HepG2 (cell line): ENCODE measurements at regions not wholly inside any gene's neighbourhood (a gene's known extent, or its start where the extent isn't known, plus 50 kb on each side); places are given as distances from the start of the nearest gene placed in this dataset.

Source experiments
- KAT7 ChIP-seq: IDR thresholded peaks from 2 replicates; pipeline ENCODE4 v1.6.1; 2018; ENCODE audit warnings: borderline replicate concordance, missing compliant biosample characterization
- NFRKB ChIP-seq: fragments of 450-650 bp; IDR thresholded peaks from 2 replicates; pipeline ENCODE4 v1.6.1; 2017
- POLR2A ChIP-seq, 2 experiments: IDR thresholded peaks; 2 replicates each; pipeline ENCODE4 v1.6.1; 2011; ENCODE audit warnings: low read depth in 2 of 2, low read length in 2 of 2, mild to moderate bottlenecking in 1 of 2, moderate library complexity in 1 of 2; ENCODE audit not compliant: insufficient read depth in 1 of 2
- RAD21 ChIP-seq: fragments of 450-650 bp; formaldehyde crosslinking; IDR thresholded peaks from 2 replicates; pipeline ENCODE4 v1.5.0; 2020; ENCODE audit warnings: mild to moderate bottlenecking
- SMAD1 ChIP-seq: sonication (generic); formaldehyde crosslinking; IDR thresholded peaks from 2 replicates; pipeline ENCODE4 v1.4.0; 2020; ENCODE audit warnings: missing genetic modification reagents, low read depth, mild to moderate bottlenecking, borderline replicate concordance
- SMARCC2 ChIP-seq: fragments of 450-650 bp; IDR thresholded peaks from 2 replicates; pipeline ENCODE4 v1.6.1; 2017; ENCODE audit warnings: antibody characterized with exemption, mild to moderate bottlenecking
- SMYD3 ChIP-seq: sonication (generic); formaldehyde crosslinking; IDR thresholded peaks from 2 replicates; pipeline ENCODE4 v1.8.1; 2023; ENCODE audit warnings: mild to moderate bottlenecking, missing genetic modification reagents
- SP1 ChIP-seq, 2 experiments: fragments of 450-650 bp in 1 of 2; sonication (generic) in 1 of 2; formaldehyde crosslinking in 1 of 2; IDR thresholded peaks; 2 replicates each; pipeline versions ENCODE4 v1.4.0 to v1.6.1; 2016 to 2020; ENCODE audit warnings: missing genetic modification reagents in 1 of 2
- ZNF282 ChIP-seq: fragments of 450-650 bp; IDR thresholded peaks from 2 replicates; pipeline ENCODE4 v1.6.1; 2018; ENCODE audit not compliant: partially characterized antibody
- TF ChIP-seq, protein P1 (sequence below): sonication (generic); formaldehyde crosslinking; IDR thresholded peaks from 2 replicates; pipeline ENCODE4 v1.4.0; 2020; ENCODE audit warnings: low read depth, mild to moderate bottlenecking, missing genetic modification reagents
- TF ChIP-seq, protein P2 (sequence below): sonication (generic); formaldehyde crosslinking; IDR thresholded peaks from 2 replicates; pipeline ENCODE4 v1.5.0; 2020; ENCODE audit warnings: mild to moderate bottlenecking, missing genetic modification reagents, moderate library complexity
- TF ChIP-seq, protein P3 (sequence below): sonication (generic); formaldehyde crosslinking; IDR thresholded peaks from 2 replicates; pipeline ENCODE4 v1.4.0; 2020; ENCODE audit warnings: missing genetic modification reagents
- TF ChIP-seq, protein P4 (sequence below): sonication (generic); formaldehyde crosslinking; IDR thresholded peaks from 2 replicates; pipeline ENCODE4 v1.4.0; 2020; ENCODE audit warnings: missing genetic modification reagents
- TF ChIP-seq, protein P5 (sequence below), 2 experiments: fragments of 450-650 bp in 1 of 2; sonication (generic) in 1 of 2; formaldehyde crosslinking in 1 of 2; IDR thresholded peaks; 2 replicates each; pipeline versions ENCODE4 v1.6.1 to v1.8.0; 2016 to 2022; ENCODE audit warnings: antibody characterized with exemption in 1 of 2, mild to moderate bottlenecking in 1 of 2, missing genetic modification reagents in 1 of 2

DNA sequence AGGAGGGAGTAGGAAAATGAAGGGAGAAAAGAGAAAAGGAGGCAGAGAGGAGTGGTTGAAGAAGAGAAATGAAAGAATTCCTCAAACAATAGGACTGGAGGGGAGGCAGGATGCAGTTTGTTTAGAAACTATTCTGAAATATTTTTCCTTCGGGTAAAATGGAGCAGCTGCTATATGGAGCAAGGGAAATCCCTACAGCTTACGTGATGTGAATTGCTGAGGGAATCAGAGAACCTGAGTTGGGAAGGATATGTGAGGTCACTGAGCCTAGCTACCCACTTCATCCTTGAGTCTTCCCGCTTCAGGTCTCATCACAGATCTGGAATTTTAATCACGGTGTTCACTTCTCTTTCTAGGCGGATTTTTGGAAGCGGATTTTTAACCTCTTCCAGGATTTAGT lies 204.3 kb downstream of the ERCC6L2 start:
- TF ChIP-seq SP1 (IDR thresholded peaks at IDR 0.05) (no peak), SP1 (CRISPR knock-in tag; IDR thresholded peaks at IDR 0.05) (no peak), RAD21 (no peak), POLR2A (IDR thresholded peaks at IDR 0.05; ENCODE audit: insufficient read depth in 1 of 2, low read depth in 2 of 2, low read length in 2 of 2) (no peak), SMAD1 (CRISPR knock-in tag) (no peak), NFRKB (no peak), SMARCC2 (no peak), KAT7 (CRISPR knock-in tag) (no peak), ZNF282 (no peak), SMYD3 (CRISPR knock-in tag) (no peak)
- TF ChIP-seq, protein P1, sequence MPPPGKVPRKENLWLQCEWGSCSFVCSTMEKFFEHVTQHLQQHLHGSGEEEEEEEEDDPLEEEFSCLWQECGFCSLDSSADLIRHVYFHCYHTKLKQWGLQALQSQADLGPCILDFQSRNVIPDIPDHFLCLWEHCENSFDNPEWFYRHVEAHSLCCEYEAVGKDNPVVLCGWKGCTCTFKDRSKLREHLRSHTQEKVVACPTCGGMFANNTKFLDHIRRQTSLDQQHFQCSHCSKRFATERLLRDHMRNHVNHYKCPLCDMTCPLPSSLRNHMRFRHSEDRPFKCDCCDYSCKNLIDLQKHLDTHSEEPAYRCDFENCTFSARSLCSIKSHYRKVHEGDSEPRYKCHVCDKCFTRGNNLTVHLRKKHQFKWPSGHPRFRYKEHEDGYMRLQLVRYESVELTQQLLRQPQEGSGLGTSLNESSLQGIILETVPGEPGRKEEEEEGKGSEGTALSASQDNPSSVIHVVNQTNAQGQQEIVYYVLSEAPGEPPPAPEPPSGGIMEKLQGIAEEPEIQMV, result no peak
- TF ChIP-seq, protein P2, sequence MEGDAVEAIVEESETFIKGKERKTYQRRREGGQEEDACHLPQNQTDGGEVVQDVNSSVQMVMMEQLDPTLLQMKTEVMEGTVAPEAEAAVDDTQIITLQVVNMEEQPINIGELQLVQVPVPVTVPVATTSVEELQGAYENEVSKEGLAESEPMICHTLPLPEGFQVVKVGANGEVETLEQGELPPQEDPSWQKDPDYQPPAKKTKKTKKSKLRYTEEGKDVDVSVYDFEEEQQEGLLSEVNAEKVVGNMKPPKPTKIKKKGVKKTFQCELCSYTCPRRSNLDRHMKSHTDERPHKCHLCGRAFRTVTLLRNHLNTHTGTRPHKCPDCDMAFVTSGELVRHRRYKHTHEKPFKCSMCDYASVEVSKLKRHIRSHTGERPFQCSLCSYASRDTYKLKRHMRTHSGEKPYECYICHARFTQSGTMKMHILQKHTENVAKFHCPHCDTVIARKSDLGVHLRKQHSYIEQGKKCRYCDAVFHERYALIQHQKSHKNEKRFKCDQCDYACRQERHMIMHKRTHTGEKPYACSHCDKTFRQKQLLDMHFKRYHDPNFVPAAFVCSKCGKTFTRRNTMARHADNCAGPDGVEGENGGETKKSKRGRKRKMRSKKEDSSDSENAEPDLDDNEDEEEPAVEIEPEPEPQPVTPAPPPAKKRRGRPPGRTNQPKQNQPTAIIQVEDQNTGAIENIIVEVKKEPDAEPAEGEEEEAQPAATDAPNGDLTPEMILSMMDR, result no peak
- TF ChIP-seq, protein P3, sequence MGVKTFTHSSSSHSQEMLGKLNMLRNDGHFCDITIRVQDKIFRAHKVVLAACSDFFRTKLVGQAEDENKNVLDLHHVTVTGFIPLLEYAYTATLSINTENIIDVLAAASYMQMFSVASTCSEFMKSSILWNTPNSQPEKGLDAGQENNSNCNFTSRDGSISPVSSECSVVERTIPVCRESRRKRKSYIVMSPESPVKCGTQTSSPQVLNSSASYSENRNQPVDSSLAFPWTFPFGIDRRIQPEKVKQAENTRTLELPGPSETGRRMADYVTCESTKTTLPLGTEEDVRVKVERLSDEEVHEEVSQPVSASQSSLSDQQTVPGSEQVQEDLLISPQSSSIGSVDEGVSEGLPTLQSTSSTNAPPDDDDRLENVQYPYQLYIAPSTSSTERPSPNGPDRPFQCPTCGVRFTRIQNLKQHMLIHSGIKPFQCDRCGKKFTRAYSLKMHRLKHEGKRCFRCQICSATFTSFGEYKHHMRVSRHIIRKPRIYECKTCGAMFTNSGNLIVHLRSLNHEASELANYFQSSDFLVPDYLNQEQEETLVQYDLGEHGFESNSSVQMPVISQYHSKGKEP (CRISPR knock-in tag), result no peak
- TF ChIP-seq, protein P4, sequence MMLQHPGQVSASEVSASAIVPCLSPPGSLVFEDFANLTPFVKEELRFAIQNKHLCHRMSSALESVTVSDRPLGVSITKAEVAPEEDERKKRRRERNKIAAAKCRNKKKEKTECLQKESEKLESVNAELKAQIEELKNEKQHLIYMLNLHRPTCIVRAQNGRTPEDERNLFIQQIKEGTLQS (CRISPR knock-in tag), result no peak
- TF ChIP-seq, protein P5, sequence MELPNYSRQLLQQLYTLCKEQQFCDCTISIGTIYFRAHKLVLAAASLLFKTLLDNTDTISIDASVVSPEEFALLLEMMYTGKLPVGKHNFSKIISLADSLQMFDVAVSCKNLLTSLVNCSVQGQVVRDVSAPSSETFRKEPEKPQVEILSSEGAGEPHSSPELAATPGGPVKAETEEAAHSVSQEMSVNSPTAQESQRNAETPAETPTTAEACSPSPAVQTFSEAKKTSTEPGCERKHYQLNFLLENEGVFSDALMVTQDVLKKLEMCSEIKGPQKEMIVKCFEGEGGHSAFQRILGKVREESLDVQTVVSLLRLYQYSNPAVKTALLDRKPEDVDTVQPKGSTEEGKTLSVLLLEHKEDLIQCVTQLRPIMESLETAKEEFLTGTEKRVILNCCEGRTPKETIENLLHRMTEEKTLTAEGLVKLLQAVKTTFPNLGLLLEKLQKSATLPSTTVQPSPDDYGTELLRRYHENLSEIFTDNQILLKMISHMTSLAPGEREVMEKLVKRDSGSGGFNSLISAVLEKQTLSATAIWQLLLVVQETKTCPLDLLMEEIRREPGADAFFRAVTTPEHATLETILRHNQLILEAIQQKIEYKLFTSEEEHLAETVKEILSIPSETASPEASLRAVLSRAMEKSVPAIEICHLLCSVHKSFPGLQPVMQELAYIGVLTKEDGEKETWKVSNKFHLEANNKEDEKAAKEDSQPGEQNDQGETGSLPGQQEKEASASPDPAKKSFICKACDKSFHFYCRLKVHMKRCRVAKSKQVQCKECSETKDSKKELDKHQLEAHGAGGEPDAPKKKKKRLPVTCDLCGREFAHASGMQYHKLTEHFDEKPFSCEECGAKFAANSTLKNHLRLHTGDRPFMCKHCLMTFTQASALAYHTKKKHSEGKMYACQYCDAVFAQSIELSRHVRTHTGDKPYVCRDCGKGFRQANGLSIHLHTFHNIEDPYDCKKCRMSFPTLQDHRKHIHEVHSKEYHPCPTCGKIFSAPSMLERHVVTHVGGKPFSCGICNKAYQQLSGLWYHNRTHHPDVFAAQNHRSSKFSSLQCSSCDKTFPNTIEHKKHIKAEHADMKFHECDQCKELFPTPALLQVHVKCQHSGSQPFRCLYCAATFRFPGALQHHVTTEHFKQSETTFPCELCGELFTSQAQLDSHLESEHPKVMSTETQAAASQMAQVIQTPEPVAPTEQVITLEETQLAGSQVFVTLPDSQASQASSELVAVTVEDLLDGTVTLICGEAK (IDR thresholded peaks at IDR 0.05), result no peak
- TF ChIP-seq, protein P5 (CRISPR knock-in tag; IDR thresholded peaks at IDR 0.05), result no peak
